Stimulated activated CD8-positive, alpha-beta memory T cell treated with anti-CD3 and anti-CD28 coated beads, Interleukin-4, amount 100 ng/mL, for 4 hours (primary cell): ENCODE measurements at regions not wholly inside any gene's neighbourhood (a gene's known extent, or its start where the extent isn't known, plus 50 kb on each side); places are given as distances from the start of the nearest gene placed in this dataset.

Experiments used
- DNase-seq, 2 donors: peaks; one replicate each; pipeline ENCODE4 v3.0.0-alpha.2; 2020; ENCODE audit warnings: low read depth in 2 of 2, low spot score in 1 of 2

DNA sequence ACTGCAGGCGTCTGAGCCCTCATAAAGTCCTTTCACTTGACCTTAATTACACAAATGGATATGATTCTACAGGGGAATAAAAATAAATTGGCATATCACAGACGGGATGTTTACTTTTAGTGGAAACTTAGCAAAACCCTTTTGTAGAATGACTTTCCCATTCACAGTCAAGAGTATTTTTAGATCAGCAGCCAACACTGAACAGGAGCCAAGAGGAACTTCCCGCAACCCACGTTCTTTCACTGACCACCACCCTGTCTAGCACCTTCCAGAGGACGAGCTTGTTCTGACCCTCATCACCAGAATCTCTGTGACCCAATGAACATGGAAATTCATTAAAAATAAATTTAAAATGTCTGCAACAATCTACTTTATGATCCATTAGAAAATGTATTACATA lies 119.0 kb upstream of the SNTG2 start:
- no peak for DNase-seq

DNA sequence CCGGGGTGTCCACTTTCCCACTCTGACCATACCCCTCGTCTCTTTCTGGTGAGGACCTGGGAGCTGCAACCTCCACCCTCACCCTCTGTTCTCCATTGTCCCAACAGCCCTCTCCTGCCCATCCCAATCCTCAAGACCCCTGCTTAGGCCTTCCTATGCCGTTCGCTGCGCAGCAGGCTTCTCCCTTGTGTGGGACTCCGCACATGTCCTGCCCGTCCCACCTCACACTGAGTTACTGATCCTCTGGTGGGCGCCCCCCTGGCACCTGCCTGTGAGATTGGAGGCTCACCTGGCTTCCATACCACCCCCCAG lies 119.5 kb upstream of the SNTG2 start:
- no peak for DNase-seq

DNA sequence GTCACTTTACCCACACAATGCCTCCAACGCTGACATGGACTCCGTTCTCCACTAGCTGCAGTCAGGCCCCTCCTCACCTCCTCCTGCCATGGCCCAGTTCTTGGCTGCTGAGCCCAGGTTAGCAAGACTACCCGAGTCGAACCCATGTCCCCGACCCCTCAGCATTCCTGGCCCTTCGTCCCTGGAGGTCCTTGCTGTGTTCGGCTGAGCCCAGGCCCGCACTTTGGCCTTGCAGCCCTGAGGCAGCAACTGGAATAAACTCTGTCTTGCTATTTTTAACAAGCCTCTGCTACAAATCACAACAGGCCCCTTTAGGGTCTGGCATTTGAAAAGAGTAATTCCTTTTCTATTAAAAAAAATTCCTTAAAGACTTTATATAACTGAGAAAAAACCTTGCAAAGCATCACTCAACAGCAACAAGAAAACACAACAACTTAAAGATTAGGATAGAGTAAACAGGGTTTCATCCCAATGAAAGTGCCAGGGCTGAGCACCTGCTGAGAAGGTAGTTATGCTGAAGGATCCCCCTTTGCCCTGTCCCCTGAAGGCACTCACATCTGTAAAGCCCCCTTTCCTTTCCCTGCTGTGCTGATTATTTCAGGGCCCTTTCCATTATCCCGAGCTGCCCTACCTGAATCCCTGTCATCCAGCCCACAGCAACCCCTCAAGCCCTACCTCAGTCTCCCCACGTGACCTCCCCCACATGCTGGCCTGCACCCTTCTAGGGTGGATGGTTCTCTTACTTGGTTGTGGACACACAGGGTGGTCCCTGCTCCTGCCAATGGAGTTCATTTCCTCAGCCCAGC lies 120.0 kb upstream of the SNTG2 start:
- no peak for DNase-seq

DNA sequence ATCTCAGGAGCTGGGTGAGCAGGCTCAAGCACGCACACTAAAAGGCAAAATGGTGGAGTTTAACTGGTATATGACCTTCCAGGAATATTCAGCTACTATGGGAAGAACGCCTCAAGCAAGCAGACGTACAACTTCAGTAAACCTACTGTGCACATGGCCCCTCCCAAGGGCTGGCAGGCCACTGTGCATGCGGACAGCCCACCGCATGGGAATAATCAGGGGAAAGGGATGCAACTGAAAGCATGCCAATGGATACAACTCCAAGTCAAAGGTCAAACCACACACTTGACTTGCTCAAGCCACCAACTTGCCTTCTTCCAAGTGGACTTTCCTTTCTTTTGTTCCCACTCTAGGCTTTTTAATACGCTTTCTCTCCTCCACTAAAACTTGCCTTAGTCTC lies 121.6 kb upstream of the SNTG2 start:
- no peak for DNase-seq

DNA sequence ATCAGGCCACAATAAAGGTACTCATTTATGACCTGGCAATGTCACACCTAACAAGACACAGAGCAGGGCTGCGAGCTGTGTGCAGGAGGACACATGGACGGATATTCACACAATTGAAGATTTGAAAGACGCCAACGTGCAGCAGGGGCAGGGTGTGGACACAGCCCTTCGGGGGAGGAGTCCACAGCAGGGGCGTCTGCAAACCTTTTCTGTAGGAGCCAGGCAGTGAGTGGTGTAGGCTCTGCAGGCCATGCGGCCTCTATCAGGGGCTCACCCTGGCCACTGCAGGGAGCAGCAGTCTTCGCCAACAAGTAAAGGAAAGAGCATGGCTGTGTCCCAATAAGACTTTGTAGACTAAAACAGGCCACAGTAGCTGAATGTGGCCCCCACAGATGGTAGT lies 125.7 kb upstream of the SNTG2 start:
- DNase-seq, result no peak

DNA sequence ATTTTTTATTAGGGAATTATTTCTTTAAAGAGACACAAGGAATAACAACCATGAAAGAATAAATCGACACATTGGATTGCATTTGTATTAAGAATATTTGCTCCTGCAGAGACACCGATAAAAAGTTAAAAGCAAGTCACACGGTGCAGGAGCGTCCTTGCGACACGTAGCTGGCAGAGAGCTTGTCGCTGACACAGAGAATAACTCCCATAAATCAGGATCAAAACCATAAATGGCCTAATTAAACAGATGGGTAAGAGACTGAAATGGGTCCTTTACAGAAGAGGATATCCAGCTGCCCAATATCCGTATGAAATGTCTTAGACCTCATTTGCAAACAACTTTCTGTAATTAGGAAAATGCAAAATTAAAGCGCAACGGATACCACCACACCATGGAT lies 126.1 kb upstream of the SNTG2 start:
- DNase-seq, result no peak

DNA sequence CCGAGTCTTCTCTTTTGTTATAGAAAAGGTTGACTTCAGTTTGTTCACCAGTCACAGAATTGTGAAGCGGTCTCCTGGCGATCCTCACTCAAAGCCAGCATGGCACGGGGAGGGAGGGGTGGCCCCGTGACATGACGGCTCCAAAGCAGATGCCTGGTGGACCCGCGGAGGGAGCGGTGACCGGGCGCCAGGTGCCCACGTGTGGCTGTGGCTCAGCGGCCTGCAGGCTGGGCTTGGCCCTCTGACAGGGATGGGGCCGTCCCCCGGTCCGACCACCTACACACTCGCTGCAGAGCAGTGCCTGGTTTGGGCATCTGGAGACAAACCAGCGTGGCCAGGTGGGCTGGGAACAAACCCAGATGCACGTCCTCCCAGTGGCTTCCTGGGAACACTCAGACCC lies 129.1 kb upstream of the SNTG2 start:
- no peak for DNase-seq

DNA sequence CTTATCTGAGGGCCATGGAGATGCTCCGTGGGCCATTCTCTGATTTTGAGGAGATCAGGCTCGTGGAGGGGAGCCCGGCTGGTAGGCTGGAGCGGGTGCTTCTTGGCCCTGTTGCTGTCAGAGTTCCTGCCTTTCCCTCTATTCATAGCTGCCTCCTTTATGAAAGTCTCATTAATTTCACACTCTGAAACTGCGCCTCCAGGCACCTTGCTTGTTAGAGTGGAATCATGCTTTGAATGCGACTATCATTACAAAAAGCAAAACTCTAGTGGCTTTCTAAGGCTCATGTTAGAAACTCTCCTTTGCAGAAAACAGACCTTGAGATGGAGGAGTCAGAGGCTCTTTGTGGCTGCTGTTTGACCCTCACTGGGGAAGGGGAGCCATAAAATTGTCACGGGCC lies 131.0 kb upstream of the SNTG2 start:
- DNase-seq, result no peak

DNA sequence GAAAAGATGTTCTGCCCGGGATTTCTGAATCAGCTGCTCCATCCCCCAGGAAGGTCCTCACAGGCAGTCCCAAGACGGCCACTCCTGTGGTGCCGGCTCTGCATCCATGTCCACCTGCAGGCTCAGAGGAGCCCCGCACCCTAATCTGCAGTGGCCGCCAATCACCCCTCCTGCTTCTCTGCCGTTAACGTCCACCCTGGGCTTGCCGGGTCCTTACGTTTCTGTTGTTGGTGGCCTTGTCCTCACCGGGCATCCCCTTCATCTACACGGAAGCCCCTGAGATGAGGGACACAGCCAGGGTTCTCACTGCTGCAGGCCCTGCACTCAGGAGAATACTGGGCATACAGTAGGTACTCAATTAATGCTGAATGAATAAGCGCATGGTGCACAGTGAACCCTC lies 131.5 kb upstream of the SNTG2 start:
- no peak for DNase-seq

DNA sequence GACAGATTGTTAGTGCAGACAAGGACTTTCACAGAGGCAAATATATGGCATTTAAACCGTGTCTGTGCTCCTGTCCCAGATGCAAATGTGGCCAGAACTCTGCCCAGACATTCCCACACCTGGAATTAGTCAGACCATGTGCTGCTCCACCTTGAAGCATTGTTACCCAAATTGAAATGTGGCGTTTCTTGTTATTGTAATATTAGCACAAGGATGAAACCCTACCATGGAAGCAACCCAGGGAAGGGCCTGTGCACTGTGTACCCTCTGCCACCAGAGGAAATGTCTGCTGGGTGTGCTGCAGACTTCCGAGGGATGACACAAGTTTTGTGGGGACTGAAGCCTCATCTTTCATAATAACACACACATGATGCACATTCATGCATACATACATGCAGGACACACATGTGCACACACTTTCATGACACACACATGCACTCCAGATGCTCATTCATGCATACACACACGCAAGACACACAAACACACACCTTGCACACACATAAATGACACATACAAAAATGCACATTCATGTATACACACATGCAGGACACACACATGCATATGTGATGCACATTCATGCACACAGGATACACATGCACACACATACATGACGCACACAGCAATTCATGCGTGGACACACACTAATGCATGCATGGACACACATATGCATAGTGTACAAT lies 133.2 kb upstream of the SNTG2 start:
- DNase-seq, result no peak

DNA sequence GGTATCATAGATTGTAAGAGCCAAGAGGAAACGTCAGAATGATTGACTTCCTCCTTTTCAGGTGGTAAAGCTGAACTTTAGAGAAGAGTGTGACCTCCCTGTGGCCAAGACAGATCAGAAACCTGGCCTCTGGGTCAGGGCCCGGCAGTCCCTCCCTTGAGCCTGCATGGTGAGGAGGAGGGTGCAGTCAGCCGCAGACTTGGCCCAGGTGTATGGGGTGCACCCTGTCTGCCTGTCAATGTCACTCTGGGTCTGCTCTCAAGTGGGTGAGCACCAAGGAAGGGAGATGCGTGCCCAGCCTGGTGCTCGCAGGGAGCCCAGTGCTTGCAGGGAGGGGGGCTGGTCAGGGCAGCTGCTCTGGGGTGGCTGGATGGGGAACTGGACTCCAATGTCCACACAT lies 134.4 kb upstream of the SNTG2 start:
- no peak for DNase-seq

DNA sequence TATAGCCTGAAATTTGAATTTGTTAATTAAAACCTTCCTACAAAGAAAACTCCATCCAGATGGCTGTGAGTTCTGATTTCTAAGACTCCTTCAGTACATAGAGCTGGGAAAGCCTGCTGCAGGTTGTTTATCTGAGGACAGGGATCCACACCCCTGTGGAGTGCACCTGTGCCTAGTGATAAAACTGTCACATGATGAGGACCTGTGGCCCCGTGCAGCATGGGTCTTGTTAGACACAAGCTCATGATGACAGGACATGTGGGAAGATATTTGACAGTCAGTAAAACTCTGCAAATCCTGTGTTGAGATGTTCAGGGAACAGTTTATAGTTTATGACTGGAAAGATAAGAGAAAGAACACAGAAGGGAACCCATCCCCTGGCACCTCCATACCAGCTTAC lies 133.2 kb upstream of the TMEM18 start:
- DNase-seq, result no peak

DNA sequence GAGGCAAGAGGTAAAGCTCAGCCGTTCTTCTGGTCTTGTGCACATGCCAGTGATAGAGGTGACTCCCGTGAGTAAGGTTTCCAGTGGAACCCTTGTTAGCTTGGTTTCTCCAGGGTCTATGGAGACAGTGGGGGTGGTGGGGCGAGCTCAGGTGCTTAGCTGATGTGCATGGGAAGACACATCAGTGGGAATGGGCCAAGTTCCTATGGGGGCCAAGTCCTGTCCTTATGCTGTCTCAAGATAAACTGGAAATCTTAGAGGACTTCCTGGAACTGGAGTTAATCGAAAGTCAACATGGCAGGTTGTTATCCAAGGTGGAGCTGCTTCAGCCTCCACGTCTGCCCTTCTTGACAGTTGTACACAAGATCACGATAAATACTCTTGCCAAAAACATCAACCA lies 130.1 kb upstream of the TMEM18 start:
- no peak for DNase-seq

DNA sequence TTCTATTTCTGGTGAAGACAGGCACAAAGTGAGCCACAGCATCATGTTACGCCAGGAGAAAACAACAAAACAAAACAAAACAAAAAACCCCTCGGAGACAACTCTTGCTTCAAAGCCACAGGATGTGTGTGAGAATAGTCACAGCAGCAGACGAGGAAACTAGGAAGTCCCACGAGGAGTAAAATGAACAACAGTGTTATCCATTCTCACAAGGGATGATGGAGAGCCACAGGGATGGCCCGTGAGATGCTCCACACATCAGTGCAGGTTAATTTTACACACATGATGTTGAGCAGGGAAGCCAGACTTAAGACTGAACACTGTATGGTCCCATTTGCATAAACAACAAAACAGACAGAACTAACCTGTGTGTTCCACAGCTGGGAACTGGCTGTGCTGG lies 128.5 kb upstream of the TMEM18 start:
- DNase-seq, result no peak

DNA sequence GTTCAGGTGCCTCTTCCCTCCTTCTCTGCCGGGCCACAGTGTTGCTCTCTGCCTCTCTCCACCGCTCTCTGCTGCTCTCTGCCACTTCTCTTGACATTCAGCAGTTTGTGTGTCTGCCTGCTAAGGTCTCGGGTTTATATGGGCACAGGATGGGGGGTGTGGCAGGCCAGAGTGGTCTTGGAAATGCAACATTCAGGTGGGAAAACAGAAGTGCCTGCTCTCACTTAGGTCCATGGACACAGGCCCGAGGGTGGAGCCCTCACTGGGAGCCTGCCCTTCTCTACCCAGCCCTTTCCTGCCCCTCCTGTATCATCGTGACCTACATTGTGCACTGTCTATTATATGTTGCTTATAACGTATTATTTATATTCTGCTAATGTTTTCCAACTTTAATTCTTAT lies 120.8 kb upstream of the TMEM18 start:
- DNase-seq, result no peak

DNA sequence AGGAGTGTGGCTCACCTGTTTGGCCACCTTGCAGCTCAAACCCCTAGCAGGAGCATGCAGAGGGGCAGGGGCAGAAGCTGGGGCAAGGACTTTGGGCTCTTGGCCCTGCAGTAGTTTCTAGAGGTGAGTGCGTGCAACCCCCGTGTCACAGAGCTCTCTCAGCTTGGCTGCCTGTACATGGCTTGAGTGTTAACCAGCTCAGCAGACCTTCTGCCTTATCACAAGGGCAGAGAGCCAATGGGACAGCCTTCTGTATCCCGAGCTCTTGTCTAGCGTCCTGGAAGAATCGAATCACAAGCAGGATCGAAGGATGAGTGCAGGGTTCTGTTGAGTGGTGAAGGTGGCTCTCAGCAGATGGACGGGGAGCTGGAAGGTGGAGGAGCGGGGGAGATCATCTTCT lies 120.3 kb upstream of the TMEM18 start:
- no peak for DNase-seq

DNA sequence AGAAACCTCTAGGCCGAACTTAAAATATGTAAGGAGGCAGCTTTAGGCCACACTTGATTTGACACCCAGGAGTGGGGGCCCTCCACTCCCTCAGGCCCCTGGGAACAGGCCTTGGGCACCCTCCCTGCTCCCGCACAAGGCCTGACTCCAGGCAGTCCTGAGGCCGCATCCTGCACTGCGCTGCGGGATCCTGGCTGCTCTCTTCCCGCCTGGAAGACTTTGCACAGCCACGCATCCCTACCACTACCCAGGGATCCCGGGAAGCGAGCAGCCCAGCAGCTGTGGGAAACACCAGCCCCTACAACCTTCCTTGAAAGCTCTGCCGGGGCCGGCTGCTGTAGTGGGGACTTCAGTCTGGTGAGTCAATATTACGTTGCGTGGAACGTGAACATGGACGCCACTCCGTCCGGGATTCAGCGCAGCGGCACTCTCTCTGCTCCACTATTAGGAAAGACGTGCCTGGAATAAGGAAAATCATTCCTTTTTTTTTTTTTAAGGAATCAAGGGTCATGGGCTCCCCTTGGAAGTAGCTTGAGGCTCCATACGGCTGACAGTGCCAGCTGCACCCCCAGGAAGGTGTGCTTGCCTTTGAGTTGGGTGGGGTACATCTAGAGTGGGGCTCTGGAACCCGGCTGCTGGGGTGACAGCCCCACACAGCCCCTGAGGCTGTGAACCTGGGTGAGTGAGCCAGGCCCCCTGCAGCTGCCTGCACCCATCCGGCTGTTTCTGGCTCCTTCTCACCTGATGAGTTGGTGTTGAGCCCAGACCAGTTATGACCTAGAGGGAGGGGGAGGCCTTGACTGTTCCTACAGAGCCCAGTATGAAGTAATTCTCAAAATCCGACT lies 119.2 kb upstream of the TMEM18 start:
- DNase-seq, result no peak

DNA sequence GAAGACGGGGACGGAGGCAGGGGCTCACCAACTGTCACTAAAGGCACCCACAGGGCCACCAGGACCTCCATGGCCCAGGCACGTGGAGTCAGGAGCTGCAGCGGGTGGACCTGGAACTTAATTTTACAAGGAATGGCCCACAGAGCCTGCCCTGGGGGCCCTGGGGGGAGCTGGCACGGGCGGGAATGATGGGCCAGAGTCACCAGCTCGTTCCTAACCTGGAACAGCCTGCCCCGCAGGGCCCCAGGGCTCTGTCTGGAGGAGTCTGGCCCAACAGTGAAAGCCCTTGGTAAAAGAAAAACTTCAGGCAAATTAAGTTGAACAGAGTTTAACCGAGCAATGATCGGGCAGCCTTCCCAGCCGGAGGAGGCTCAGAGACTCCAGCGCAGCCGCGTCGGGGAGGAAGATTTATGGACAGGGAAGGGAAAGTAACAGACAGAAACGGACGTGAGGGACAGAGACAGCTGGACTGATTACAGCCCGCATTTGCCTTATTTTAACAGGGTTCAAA lies 118.4 kb upstream of the TMEM18 start:
- DNase-seq, result no peak

DNA sequence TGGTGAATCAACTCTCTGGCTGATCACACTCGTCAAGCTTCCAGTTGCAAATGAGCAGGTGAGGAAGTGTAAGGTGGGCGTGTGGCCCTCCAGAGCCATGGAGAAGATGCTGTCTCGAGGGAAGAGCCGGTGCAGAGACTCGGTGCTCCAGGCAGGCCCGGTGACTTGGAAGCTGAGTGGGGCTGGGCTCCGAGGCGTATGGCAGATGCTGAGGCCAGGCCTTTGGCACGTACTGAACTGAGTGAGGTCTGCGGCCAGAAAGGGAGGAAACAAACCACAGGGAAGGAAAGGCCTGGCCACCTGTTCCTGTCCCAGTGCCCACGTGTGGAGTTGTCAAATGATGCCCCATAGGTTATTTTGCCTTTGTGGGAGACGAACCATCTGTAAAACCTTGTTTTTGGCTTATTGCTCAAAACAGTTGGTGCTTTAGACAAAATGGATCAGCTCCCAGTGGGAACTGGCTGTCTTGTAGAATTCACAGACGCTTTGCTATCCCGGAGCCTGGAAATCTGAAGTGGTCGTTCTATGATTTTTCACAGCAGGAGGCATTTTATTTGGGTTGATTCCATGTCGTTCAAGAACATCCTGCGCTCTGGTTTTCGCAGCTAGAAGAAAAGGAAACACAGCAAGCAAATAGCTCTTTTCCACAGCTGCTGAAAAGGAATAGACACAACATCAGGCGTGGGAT lies 117.5 kb upstream of the TMEM18 start:
- DNase-seq, result no peak

DNA sequence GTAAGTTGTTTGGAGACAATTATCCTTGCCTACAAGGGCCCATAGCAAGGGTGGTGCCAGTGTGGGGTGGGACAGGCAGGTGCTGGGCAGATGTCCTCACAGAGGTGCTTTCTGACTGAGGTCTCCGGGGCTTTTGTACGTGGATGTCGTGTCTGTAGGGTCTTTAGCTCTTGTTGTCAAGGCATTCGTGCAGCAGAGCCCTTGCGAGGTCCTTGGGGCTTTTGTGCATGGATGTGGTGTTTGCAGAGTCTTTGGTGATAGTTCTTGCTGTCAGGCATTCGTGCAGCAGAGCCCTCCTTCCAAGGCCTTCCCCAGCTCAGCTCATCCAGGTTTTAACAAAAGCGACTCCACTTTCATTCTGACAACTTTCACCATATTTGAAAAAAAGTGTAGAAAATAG lies 116.0 kb upstream of the TMEM18 start:
- DNase-seq, result no peak

DNA sequence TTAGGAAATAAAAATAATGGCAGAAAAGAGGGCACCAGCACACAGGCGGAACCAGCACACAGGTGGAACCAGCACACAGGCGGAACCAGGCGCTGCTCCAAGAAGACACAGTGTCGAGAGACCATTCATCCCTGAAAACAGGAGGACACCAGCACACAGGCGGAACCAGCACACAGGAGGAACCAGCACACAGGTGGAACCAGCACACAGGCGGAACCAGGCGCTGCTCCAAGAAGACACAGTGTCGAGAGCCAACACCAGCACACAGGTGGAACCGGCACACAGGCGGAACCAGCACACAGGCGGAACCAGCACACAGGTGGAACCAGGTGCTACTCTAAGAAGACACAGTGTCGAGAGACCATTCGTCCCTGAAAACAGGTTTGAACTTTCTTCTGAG lies 115.5 kb upstream of the TMEM18 start:
- no peak for DNase-seq
